ENCODE measurements at regions not wholly inside any gene's neighbourhood (a gene's known extent, or its start where the extent isn't known, plus 50 kb on each side); places are given as distances from the start of the nearest gene placed in this dataset.
"Not testable (repeated sequence)": the region's sequence is repeated elsewhere in the genome, so short reads cannot be mapped to it uniquely, and the experiment has no call there.

DNA sequence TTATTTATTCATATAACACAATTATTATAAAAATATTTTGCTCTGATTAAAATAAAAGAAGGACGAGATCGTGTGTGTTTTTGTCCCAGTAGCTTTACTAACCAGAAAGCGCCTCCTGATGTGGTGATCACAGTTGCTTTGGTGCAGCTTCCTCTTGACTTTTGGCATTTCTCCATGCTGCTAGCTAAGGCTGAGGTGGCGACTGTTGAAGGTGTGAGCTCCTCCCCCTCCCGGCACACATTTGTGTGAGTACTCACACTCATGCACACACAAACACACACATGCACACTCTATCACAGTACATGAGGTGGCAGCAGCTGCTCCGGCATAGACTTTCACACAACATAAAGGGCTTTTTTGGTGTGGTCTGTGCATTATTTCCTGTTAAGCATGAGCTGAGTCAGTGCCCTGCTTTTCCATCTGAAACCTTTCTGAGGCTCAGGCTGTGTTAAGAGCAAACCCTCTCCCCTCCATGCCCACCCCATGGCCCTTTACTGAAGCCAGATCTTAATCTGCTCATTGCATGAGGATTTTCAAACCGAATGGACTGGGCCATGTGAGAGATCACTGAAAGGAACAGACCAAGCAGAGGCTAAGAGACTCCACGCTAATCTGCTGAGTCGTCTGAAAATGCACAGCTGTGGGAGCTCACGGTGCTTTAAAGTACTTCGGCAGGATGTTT lies 53.3 kb downstream of the FOXD4L1 start:
- not testable (repeated sequence) for H3K27ac ChIP-seq; H3K4me1 ChIP-seq (ENCODE audit: control insufficient read depth in 1 of 2, insufficient read depth in 1 of 2, low read depth in 1 of 2, low read length in 1 of 2); H3K9me3 ChIP-seq; H3K27me3 ChIP-seq; H3K4me3 ChIP-seq (ENCODE audit: low read depth in 1 of 2, low read length in 1 of 2); H3K36me3 ChIP-seq

DNA sequence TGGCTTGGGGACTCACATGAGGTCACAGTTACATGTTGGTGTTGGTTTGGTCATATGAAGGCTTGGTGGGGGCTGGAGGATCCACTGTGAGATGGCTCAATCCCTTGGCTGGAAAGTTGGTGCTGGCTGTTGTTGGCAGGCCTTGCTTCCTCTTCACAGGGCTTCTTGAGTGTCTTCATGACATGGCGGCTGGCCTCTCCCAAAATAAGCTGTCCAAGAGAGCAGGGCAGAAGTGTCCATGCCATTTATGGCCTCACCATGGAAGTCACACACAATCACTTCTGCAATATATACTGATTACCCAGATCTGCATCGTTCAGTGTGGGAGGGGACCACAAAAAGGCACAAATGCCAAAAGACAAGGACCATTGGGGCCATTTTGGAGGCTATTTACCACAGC lies 61.4 kb downstream of the FOXD4L1 start:
- not testable (repeated sequence) for H3K27me3 ChIP-seq; H3K27ac ChIP-seq; H3K36me3 ChIP-seq; H3K9me3 ChIP-seq; H3K4me3 ChIP-seq (ENCODE audit: low read depth in 1 of 2, low read length in 1 of 2); H3K4me1 ChIP-seq (ENCODE audit: control insufficient read depth in 1 of 2, insufficient read depth in 1 of 2, low read depth in 1 of 2, low read length in 1 of 2)

DNA sequence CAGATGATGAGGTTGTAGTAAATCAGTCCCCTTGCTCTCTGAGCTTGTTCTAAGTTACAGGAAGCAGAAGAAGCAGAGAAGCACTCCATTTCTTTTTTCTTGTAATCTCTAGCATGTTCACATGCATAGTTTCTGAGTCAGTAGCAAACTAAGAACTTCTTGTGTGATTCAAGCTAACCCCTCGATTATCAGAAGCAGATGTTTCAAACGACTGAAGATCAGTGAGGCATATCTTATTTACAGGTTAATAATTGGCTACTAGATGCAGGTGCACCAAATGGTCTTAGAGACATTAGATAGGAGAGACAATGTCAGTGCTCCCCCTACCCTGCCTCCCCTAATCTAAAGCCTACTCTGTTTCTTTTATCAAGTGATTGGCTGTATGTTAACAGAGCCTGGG lies 64.2 kb downstream of the FOXD4L1 start:
- H3K27ac ChIP-seq; H3K9me3 ChIP-seq; H3K36me3 ChIP-seq; H3K27me3 ChIP-seq; H3K4me1 ChIP-seq (ENCODE audit: control insufficient read depth in 1 of 2, insufficient read depth in 1 of 2, low read depth in 1 of 2, low read length in 1 of 2); H3K4me3 ChIP-seq (ENCODE audit: low read depth in 1 of 2, low read length in 1 of 2): not testable (repeated sequence)

DNA sequence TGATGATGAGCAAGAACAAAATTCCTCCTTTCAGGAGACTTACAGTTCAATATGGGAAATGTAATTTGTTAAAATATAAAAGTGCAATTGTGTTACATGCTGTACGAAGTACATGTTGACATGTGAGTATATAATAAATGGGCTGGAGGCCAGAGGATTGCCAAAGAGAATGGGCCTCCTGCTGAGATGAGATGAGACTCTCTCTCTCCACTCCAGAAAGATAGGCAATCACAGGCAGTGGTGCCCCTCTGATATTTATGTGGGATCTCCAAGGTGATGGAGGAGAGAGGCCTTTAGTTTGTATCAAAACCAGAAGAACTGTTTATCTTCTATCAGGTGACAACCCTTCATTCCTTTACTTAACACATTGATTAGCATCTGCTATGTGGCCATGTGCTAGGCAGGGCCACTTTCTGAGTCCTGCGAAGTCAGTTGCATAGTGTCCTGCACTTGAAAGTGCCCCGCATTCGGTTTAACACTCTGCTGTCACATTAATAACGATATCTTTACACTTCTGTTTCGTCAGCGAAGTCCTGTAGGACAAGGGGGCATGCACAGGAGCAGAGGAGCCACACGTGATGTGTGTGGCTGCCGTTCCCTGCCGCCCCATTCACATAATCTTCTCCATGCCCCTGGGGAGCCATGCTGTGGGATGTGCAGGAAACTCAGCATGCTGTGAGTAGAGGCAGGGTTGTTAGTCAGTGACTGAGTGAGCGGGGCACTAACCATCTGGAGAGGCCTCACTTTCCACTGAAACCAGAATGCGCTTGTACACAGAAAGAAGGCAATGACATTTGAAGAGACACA lies 60.2 kb upstream of the RABL2A start:
- H3K27me3 ChIP-seq; H3K27ac ChIP-seq; H3K4me3 ChIP-seq (ENCODE audit: low read depth in 1 of 2, low read length in 1 of 2); H3K9me3 ChIP-seq; H3K36me3 ChIP-seq; H3K4me1 ChIP-seq (ENCODE audit: control insufficient read depth in 1 of 2, insufficient read depth in 1 of 2, low read depth in 1 of 2, low read length in 1 of 2): not testable (repeated sequence)

DNA sequence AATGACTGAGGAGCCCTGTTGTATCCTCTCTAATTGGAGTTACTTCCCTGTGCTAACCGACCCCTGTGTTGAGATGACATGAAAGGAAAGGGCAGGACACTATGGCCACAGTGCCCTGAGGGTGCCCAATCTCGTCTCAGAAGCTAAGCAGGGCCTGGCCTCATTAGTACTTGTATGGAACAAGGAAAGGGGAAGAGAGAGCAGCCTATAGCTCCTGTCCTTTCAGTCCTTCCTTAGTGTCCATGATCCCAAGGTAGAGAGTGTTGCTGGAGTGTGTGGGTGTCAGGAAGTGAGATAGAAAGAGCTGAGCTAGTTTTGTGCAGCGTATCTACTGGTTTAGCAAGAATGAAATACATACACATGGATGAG lies 59.6 kb upstream of the RABL2A start:
- H3K36me3 ChIP-seq; H3K4me3 ChIP-seq (ENCODE audit: low read depth in 1 of 2, low read length in 1 of 2); H3K4me1 ChIP-seq (ENCODE audit: control insufficient read depth in 1 of 2, insufficient read depth in 1 of 2, low read depth in 1 of 2, low read length in 1 of 2); H3K9me3 ChIP-seq; H3K27ac ChIP-seq; H3K27me3 ChIP-seq: not testable (repeated sequence)

DNA sequence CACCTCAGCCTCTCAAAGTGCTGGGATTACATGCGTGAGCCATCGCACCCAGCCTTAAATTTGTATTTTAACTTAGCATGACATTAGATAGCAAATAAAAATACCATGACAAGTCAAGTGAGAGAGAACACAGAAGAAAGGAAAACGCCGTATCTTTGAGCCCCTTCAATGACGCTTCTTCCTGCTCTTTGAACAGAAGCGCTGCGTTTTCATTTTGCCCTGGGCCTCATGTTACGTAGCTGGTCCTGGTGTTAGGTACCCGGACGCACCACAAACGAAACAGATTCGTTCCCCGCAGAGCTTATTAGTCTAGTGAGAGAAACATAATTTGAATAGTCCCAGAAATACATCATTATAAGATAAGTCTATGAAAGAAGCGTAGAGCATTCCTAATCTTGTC lies 58.8 kb upstream of the RABL2A start:
- not testable (repeated sequence) for H3K27me3 ChIP-seq; H3K4me3 ChIP-seq (ENCODE audit: low read depth in 1 of 2, low read length in 1 of 2); H3K36me3 ChIP-seq; H3K4me1 ChIP-seq (ENCODE audit: control insufficient read depth in 1 of 2, insufficient read depth in 1 of 2, low read depth in 1 of 2, low read length in 1 of 2); H3K9me3 ChIP-seq; H3K27ac ChIP-seq

DNA sequence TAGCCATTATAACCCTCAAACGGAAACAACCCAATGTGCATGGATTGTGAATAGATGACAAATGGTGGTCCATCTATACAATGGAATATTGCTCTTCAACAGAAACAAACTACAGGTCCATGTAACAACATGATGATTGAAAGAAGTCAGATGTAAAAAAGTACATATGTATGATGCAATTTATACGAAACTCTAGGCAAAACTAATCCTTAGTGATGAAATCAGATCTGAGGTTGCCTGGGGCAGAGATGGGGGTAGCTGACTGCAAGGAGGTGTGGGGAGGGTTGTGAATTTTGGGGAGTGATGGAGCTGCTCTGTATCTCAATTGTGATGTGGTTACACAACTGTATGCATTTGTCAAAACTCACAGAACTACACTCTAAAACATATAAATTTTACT lies 57.0 kb upstream of the RABL2A start:
- H3K9me3 ChIP-seq; H3K4me3 ChIP-seq (ENCODE audit: low read depth in 1 of 2, low read length in 1 of 2); H3K27me3 ChIP-seq: not testable (repeated sequence)

DNA sequence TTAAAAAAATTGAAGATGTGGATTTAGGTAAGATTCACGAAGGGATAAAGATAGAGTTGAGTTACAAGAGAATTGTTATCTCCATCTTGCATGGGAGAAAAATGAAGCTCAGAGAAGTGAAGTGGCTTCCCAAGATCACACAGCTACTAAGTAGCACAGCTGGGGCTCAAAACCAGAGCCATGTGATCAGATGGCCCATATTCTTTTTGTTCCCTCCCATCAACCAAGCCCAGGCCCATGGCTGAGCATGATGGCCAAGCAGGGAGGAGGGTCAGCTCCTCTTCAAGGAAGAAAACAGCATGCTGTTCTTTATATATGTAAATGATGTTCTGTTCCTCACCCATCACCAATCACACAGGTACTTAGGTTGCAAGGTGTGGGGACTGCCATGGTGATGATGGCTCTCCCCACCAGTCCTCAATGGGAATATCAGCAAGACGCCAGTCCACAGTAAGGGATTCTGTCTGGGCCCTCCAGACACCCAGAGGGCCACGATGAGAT lies 56.5 kb upstream of the RABL2A start:
- not testable (repeated sequence) for H3K36me3 ChIP-seq; H3K27ac ChIP-seq; H3K4me1 ChIP-seq (ENCODE audit: control insufficient read depth in 1 of 2, insufficient read depth in 1 of 2, low read depth in 1 of 2, low read length in 1 of 2); H3K4me3 ChIP-seq (ENCODE audit: low read depth in 1 of 2, low read length in 1 of 2); H3K27me3 ChIP-seq; H3K9me3 ChIP-seq

More for the DNA sequence above, 57.0 kb upstream of the RABL2A start:
- not testable (repeated sequence) for H3K36me3 ChIP-seq; H3K4me1 ChIP-seq (ENCODE audit: control insufficient read depth in 1 of 2, insufficient read depth in 1 of 2, low read depth in 1 of 2, low read length in 1 of 2); H3K27ac ChIP-seq

DNA sequence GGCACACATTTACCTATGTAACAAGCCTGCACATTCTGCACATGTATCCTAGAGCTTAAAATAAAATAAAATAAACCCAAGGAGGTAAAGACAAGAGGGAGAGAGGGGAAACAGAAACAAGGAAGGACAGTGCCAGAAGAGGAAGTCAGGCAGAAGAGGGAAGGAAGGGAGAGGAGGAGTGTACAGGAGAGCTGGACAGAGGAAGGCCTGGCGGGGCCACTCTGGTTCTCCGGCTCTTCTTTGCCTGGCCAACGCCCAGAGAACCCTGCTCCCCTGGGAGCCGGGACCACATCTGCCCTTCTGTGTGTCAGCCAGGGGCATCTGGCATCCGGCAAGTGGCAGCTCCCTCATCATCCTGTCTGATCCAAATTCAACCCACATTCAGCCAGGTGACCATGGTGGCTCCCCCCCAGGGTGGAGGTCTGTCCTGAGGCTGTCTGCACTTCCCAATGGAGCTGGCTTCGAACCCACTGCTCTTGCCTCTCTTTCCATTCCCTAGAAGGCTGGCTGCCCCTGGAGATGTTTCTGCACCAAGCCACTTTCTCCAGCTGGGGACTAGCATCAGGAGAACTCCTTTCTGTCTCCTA lies 55.5 kb upstream of the RABL2A start:
- not testable (repeated sequence) for H3K9me3 ChIP-seq; H3K4me3 ChIP-seq (ENCODE audit: low read depth in 1 of 2, low read length in 1 of 2); H3K27me3 ChIP-seq; H3K4me1 ChIP-seq (ENCODE audit: control insufficient read depth in 1 of 2, insufficient read depth in 1 of 2, low read depth in 1 of 2, low read length in 1 of 2); H3K36me3 ChIP-seq
- peak overlapping the region; percentile 52 for H3K27ac ChIP-seq

DNA sequence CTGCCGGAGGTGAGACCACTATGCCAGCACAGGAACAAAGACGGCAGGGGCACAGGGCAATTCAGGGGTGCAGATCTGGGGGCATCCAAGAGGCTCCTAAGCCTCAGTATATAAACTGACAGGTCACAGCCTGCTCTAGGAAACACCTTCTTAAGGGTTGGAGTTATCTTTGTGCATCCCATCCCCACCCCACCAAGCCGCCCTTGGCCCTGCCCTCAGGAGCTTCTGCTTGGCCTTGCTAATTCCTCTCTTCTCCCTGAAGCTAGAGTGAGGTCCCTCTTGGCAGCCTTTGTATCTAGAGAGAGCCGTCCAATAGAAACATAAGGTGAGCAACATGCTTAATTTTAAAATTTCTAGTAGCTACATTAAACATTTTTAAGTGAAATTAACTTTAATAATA lies 51.3 kb upstream of the RABL2A start:
- H3K27ac ChIP-seq; H3K27me3 ChIP-seq; H3K4me1 ChIP-seq (ENCODE audit: control insufficient read depth in 1 of 2, insufficient read depth in 1 of 2, low read depth in 1 of 2, low read length in 1 of 2); H3K36me3 ChIP-seq; H3K9me3 ChIP-seq; H3K4me3 ChIP-seq (ENCODE audit: low read depth in 1 of 2, low read length in 1 of 2): not testable (repeated sequence)

DNA sequence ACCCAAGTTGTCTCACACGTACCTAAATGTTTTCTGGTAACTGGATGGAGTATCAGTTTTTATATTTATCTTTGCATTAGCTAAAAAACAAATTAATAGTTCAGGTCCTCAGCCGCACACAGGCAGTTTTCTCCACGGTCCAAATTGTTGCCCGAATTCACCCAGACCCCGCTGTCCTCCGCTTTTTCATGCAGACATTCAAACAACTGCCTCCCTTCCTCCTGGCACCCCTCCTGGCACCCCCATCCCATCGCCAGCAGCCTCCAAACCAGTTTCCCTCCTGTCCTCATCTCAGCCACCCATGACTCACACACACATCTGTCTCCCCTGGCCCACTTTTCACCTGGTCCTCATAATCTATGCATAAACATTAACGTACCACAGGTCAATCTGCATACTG lies 50.7 kb upstream of the RABL2A start:
- not testable (repeated sequence) for H3K4me1 ChIP-seq (ENCODE audit: control insufficient read depth in 1 of 2, insufficient read depth in 1 of 2, low read depth in 1 of 2, low read length in 1 of 2); H3K4me3 ChIP-seq (ENCODE audit: low read depth in 1 of 2, low read length in 1 of 2); H3K36me3 ChIP-seq; H3K27me3 ChIP-seq; H3K9me3 ChIP-seq; H3K27ac ChIP-seq
